Keratinocyte (primary cell): ENCODE measurements at regions not wholly inside any gene's neighbourhood (a gene's known extent, or its start where the extent isn't known, plus 50 kb on each side); places are given as distances from the start of the nearest gene placed in this dataset.

Source experiments
- DNase-seq: peaks from one replicate; pipeline ENCODE4 v3.0.0-alpha.2; 2011; ENCODE audit warnings: low read depth, missing footprints, low spot score
- FAIRE-seq: peaks from 2 replicates; lab custom pipeline; 2011; peaks lifted over from hg19 to GRCh38; lab: Jason Lieb, UNC
- H2AFZ ChIP-seq: 2 replicates; pipeline ENCODE4 v1.6.0; 2012; ENCODE audit warnings: low read length, control low read depth, inconsistent platforms; ENCODE audit not compliant: control insufficient read depth
- H3K27ac ChIP-seq: 2 replicates; pipeline ENCODE4 v1.5.1; 2011; ENCODE audit warnings: low read length; ENCODE audit not compliant: control insufficient read depth, insufficient read depth
- H3K27me3 ChIP-seq: 3 replicates; pipeline ENCODE4 v1.6.0; 2011; ENCODE audit warnings: low read length; ENCODE audit not compliant: control insufficient read depth, insufficient read depth; ENCODE audit errors: extremely low read depth
- H3K36me3 ChIP-seq, 2 experiments: 2 replicates in 1 of 2; 3 replicates in 1 of 2; pipeline ENCODE4 v1.5.1; 2011; ENCODE audit warnings: low read length in 2 of 2, mild to moderate bottlenecking in 1 of 2; ENCODE audit not compliant: control insufficient read depth in 2 of 2, insufficient read depth in 2 of 2; ENCODE audit errors: extremely low read depth in 1 of 2
- H3K4me1 ChIP-seq: 3 replicates; pipeline ENCODE4 v1.5.1; 2011; ENCODE audit warnings: low read length; ENCODE audit not compliant: control insufficient read depth, insufficient read depth; ENCODE audit errors: extremely low read depth
- H3K4me2 ChIP-seq: 3 replicates; pipeline ENCODE4 v1.6.0; 2011; ENCODE audit warnings: low read depth, low read length; ENCODE audit not compliant: control insufficient read depth, insufficient read depth; ENCODE audit errors: extremely low read depth
- H3K4me3 ChIP-seq, 3 experiments: fragments of 200-600 bp in 1 of 3; sonication (generic) in 1 of 3; 2 replicates in 2 of 3; 3 replicates in 1 of 3; pipeline ENCODE4 v1.5.1; 2011 to 2016; ENCODE audit warnings: low read length in 3 of 3, mild to moderate bottlenecking in 3 of 3, control low read depth in 2 of 3, inconsistent platforms in 1 of 3, low read depth in 1 of 3, mixed read lengths in 1 of 3, mixed run types in 1 of 3, moderate library complexity in 1 of 3; ENCODE audit not compliant: control insufficient read depth in 2 of 3, insufficient read depth in 2 of 3; ENCODE audit errors: extremely low read depth in 1 of 3
- H3K79me2 ChIP-seq: 2 replicates; pipeline ENCODE4 v1.6.0; 2012; ENCODE audit warnings: low read length; ENCODE audit not compliant: control insufficient read depth, insufficient read depth
- H3K9ac ChIP-seq: 3 replicates; pipeline ENCODE4 v1.6.0; 2011; ENCODE audit warnings: low read length; ENCODE audit not compliant: control insufficient read depth, insufficient read depth; ENCODE audit errors: extremely low read depth
- H3K9me1 ChIP-seq: 3 replicates; pipeline ENCODE4 v1.6.0; 2011; ENCODE audit warnings: low read length; ENCODE audit not compliant: control insufficient read depth, insufficient read depth; ENCODE audit errors: extremely low read depth
- H3K9me3 ChIP-seq: 2 replicates; pipeline ENCODE4 v1.5.1; 2012; ENCODE audit warnings: low read depth, low read length; ENCODE audit not compliant: control insufficient read depth
- H4K20me1 ChIP-seq: 3 replicates; pipeline ENCODE4 v1.6.0; 2011; ENCODE audit warnings: low read length; ENCODE audit not compliant: control insufficient read depth, insufficient read depth; ENCODE audit errors: extremely low read depth
- CTCF ChIP-seq, 3 experiments: IDR thresholded peaks in 1 of 3; conservative IDR thresholded peaks in 1 of 3; optimal IDR thresholded peaks in 1 of 3; 2 replicates in 2 of 3; 3 replicates in 1 of 3; pipeline versions ENCODE3 to v1.5.1; 2011; ENCODE audit warnings: low read length in 3 of 3, mild to moderate bottlenecking in 3 of 3, moderate library complexity in 2 of 3, control low read depth in 1 of 3, inconsistent platforms in 1 of 3; ENCODE audit not compliant: insufficient read depth in 2 of 3; ENCODE audit errors: extremely low read depth in 1 of 3
- EZH2 ChIP-seq: IDR thresholded peaks from one replicate; pipeline ENCODE4 v1.6.1; 2012; ENCODE audit warnings: inconsistent platforms, mild to moderate bottlenecking, low read length, moderate library complexity
- dilution Hi-C: fragments of 300-500 bp; cut with MboI; formaldehyde crosslinking; loops from one replicate; pipeline ENCODE4 v1.7.0; 2020; ENCODE audit warnings: low sequenced_read_pairs; ENCODE audit not compliant: extremely low pct_ligation_motif_present

- TF ChIP-seq CTCF (optimal IDR thresholded peaks at IDR 0.05 in 1 of 3, IDR thresholded peaks at IDR 0.05 in 1 of 3, conservative IDR thresholded peaks at IDR 0.05 in 1 of 3; ENCODE audit: extremely low read depth in 1 of 3, insufficient read depth in 2 of 3, low read length in 3 of 3) (no peak), EZH2 (no peak)
- dilution Hi-C loops = no loop called here
- H3K79me2 ChIP-seq = no peaks in the 10 kb centered on the region
Observed at GRCh38 chr3:181764544-181764943, 52.8 kb downstream of the SOX2 start.

GRCh38 chr3:181770296-181770695 lies 58.6 kb downstream of the SOX2 start:
- TF ChIP-seq CTCF (optimal IDR thresholded peaks at IDR 0.05 in 1 of 3, IDR thresholded peaks at IDR 0.05 in 1 of 3, conservative IDR thresholded peaks at IDR 0.05 in 1 of 3; ENCODE audit: extremely low read depth in 1 of 3, insufficient read depth in 2 of 3, low read length in 3 of 3) (no peak), EZH2 (no peak)
- no peaks in the 10 kb centered on the region for H3K9me1 ChIP-seq
- no peak overlapping the region for H2AFZ ChIP-seq
- dilution Hi-C loops = no loop called here
- H3K9me3 ChIP-seq = no peaks in the 10 kb centered on the region
- H3K36me3 ChIP-seq = no peaks in the 10 kb centered on the region
- no peak overlapping the region for H3K27ac ChIP-seq
- H3K4me1 ChIP-seq = no peaks in the 10 kb centered on the region
- H4K20me1 ChIP-seq = no peaks in the 10 kb centered on the region
- DNase-seq = no peak
- no peak overlapping the region for H3K4me2 ChIP-seq
- H3K9ac ChIP-seq = no peak overlapping the region
- no peak for FAIRE-seq
- no peaks in the 10 kb centered on the region for H3K79me2 ChIP-seq
- no peaks in the 10 kb centered on the region for H3K27me3 ChIP-seq
- H3K4me3 ChIP-seq = no peak overlapping the region

More at GRCh38 chr3:181764544-181764943, 52.8 kb downstream of the SOX2 start:
- no peaks in the 10 kb centered on the region for H4K20me1 ChIP-seq
- no peak overlapping the region for H3K9ac ChIP-seq
- no peaks in the 10 kb centered on the region for H3K36me3 ChIP-seq
- H3K9me1 ChIP-seq = no peaks in the 10 kb centered on the region
- no peak overlapping the region for H2AFZ ChIP-seq
- FAIRE-seq = no peak
- no peak overlapping the region for H3K4me2 ChIP-seq
- H3K27me3 ChIP-seq = no peaks in the 10 kb centered on the region
- H3K4me1 ChIP-seq = no peaks in the 10 kb centered on the region
- no peak overlapping the region for H3K27ac ChIP-seq
- H3K9me3 ChIP-seq = no peaks in the 10 kb centered on the region
- DNase-seq = no peak
- no peak overlapping the region for H3K4me3 ChIP-seq
